ENCODE measurements at regions not wholly inside any gene's neighbourhood (a gene's known extent, or its start where the extent isn't known, plus 50 kb on each side); places are given as distances from the start of the nearest gene placed in this dataset.

DNA sequence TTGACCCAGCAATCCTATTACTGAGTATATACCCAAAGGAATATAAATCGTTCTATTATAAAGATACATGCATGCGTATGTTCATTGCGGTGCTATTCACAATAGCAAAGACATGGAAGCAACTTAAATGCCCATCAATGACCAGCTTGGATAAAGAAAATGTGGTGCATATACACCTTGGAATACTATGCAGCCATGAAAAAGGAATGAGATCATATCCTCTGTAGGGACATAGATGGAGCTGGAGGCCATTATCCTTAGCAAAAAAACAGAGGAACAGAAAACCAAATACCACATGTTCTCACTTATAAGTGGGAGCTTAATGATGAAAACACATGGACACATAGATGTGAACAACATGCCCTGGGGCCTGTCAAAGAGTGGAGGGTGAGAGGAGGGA is 124.1 kb upstream of the AFF2 start:
- H3K36me3 Mint-ChIP-seq (ENCODE audit: insufficient read depth in 1 of 3, low read depth in 3 of 3) = peaks cover 3 to 10% (median 9%) of the 10 kb centered on the region in 3 experiments; a peak in 4 of 7 replicates

More for the DNA sequence above, 124.1 kb upstream of the AFF2 start:
- H3K27ac ChIP-seq (ENCODE audit: insufficient read length, low read depth, low read length) = no peak overlapping the region
- H3K4ac ChIP-seq (ENCODE audit: low read depth, low read length) = no peak overlapping the region
- no peak overlapping the region for H3K27ac Mint-ChIP-seq
- no peaks in the 10 kb centered on the region for H3K27me3 Mint-ChIP-seq (ENCODE audit: low read depth)
- H2BK5ac ChIP-seq (ENCODE audit: insufficient read length, low read length) = no peak overlapping the region
- no peak overlapping the region for H3K4me2 ChIP-seq (ENCODE audit: insufficient read depth, insufficient read length, low read length)
- no peaks in the 10 kb centered on the region for H3K79me2 ChIP-seq (ENCODE audit: insufficient read depth, low read length)
- DNase-seq = no peak
- H3K4me3 Mint-ChIP-seq = no peak overlapping the region
- H3K79me1 ChIP-seq (ENCODE audit: insufficient read depth, low read depth, low read length, poor library complexity, severe bottlenecking) = no peaks in the 10 kb centered on the region
- no peaks in the 10 kb centered on the region for H4K20me1 ChIP-seq (ENCODE audit: control insufficient read depth, insufficient read depth, insufficient read length)
- TF ChIP-seq, protein P1, sequence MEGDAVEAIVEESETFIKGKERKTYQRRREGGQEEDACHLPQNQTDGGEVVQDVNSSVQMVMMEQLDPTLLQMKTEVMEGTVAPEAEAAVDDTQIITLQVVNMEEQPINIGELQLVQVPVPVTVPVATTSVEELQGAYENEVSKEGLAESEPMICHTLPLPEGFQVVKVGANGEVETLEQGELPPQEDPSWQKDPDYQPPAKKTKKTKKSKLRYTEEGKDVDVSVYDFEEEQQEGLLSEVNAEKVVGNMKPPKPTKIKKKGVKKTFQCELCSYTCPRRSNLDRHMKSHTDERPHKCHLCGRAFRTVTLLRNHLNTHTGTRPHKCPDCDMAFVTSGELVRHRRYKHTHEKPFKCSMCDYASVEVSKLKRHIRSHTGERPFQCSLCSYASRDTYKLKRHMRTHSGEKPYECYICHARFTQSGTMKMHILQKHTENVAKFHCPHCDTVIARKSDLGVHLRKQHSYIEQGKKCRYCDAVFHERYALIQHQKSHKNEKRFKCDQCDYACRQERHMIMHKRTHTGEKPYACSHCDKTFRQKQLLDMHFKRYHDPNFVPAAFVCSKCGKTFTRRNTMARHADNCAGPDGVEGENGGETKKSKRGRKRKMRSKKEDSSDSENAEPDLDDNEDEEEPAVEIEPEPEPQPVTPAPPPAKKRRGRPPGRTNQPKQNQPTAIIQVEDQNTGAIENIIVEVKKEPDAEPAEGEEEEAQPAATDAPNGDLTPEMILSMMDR (conservative IDR thresholded peaks at IDR 0.05) = no peak
- H3K9ac ChIP-seq (ENCODE audit: extremely low read depth, insufficient read length, low read length) = no peak overlapping the region
- H2BK15ac ChIP-seq (ENCODE audit: low read depth, low read length) = no peak overlapping the region
- H3K14ac ChIP-seq (ENCODE audit: insufficient read depth, low read length) = no peak overlapping the region
- no peak overlapping the region for H4K8ac ChIP-seq (replicated peaks; ENCODE audit: insufficient read length, low read depth, low read length)
- H3T11ph ChIP-seq (ENCODE audit: low read length) = no peak overlapping the region
- H3K56ac ChIP-seq (ENCODE audit: insufficient read length, low read depth, low read length) = no peak overlapping the region
- H3K23me2 ChIP-seq (ENCODE audit: insufficient read length, low read depth, low read length, poor library complexity, severe bottlenecking) = no peaks in the 10 kb centered on the region
- peaks cover 6% of the 10 kb centered on the region for H3K9me3 ChIP-seq (ENCODE audit: control insufficient read depth, low read depth, low read length)
- H4K91ac ChIP-seq (ENCODE audit: insufficient read length, low read depth, low read length) = no peak overlapping the region
- H2AK5ac ChIP-seq (ENCODE audit: insufficient read length, low read length) = no peak overlapping the region
- no peak overlapping the region for H2BK20ac ChIP-seq (ENCODE audit: low read depth, low read length, poor library complexity, severe bottlenecking)
- no peak overlapping the region for H3K18ac ChIP-seq (ENCODE audit: insufficient read length, low read depth, low read length)
- H2AFZ ChIP-seq (ENCODE audit: low read length) = no peak overlapping the region
- H3K4me1 Mint-ChIP-seq = peaks cover 10 to 12% of the 10 kb centered on the region in 2 experiments; a peak in 2 of 4 replicates
- no peak overlapping the region for H3K23ac ChIP-seq (ENCODE audit: insufficient read length, low read depth, low read length)
- H2BK120ac ChIP-seq (ENCODE audit: low read depth, low read length, poor library complexity, severe bottlenecking) = no peak overlapping the region
- WGBS (ENCODE audit: extremely low coverage, insufficient read length, low lambda C conversion rate) = no CpG with 5 or more reads among the region's 3 CpGs
- H3K27me3 ChIP-seq (ENCODE audit: insufficient read depth, low read length) = no peaks in the 10 kb centered on the region
- no peak overlapping the region for H4K5ac ChIP-seq (ENCODE audit: insufficient read length, low read depth, low read length)
- H2BK12ac ChIP-seq (ENCODE audit: insufficient read length, low read depth, low read length) = no peak overlapping the region
- no peaks in the 10 kb centered on the region; the same call in 1 of the 2 replicates for H3K4me1 ChIP-seq (ENCODE audit: insufficient read depth, low read length)
- H3K9me3 Mint-ChIP-seq = peaks cover 54 to 64% of the 10 kb centered on the region in 2 experiments
